Hematopoietic multipotent progenitor cell treated with erythropoietin and hydrocortisone succinate and interleukin-3 and kit ligand, for 6 days (in vitro differentiated cells): ENCODE measurements at regions not wholly inside any gene's neighbourhood (a gene's known extent, or its start where the extent isn't known, plus 50 kb on each side); places are given as distances from the start of the nearest gene placed in this dataset.

Experiments
- DNase-seq: peaks from one replicate; pipeline ENCODE4 v3.0.0-alpha.2; 2015

GRCh38 chr22:22092101-22092500 is 109.5 kb upstream of the TOP3B start:
- DNase-seq, result no peak

- no peak for DNase-seq
These were observed 108.9 kb upstream of the TOP3B start for GRCh38 chr22:22091400-22091878.

- no peak for DNase-seq
These were observed 108.2 kb upstream of the TOP3B start for GRCh38 chr22:22090650-22091399.

- DNase-seq, result no peak
These were observed 107.1 kb upstream of the TOP3B start for GRCh38 chr22:22089459-22090308.

GRCh38 chr22:22088658-22089458 is 106.3 kb upstream of the TOP3B start:
- no peak for DNase-seq

- no peak for DNase-seq
These were observed 105.5 kb upstream of the TOP3B start for GRCh38 chr22:22087854-22088657.

GRCh38 chr22:22086501-22087158 is 104.0 kb upstream of the TOP3B start:
- no peak for DNase-seq

GRCh38 chr22:22085702-22086500 is 103.3 kb upstream of the TOP3B start:
- DNase-seq, result no peak

- DNase-seq, result no peak
These were observed 101.6 kb upstream of the TOP3B start for GRCh38 chr22:22084089-22084711.

- DNase-seq, result no peak
These were observed 100.4 kb upstream of the TOP3B start for GRCh38 chr22:22082960-22083359.

GRCh38 chr22:22082229-22082835 is 99.7 kb upstream of the TOP3B start:
- no peak for DNase-seq

GRCh38 chr22:22080270-22080669 is 97.7 kb upstream of the TOP3B start:
- DNase-seq, result no peak

- no peak for DNase-seq
These were observed 97.0 kb upstream of the TOP3B start for GRCh38 chr22:22079404-22080148.

- DNase-seq, result no peak
These were observed 95.7 kb upstream of the TOP3B start for GRCh38 chr22:22078329-22078728.

- no peak for DNase-seq
These were observed 94.5 kb upstream of the TOP3B start for GRCh38 chr22:22076932-22077703.

- DNase-seq, result no peak
These were observed 93.8 kb upstream of the TOP3B start for GRCh38 chr22:22076361-22076760.

GRCh38 chr22:22075382-22076163 is 93.0 kb upstream of the TOP3B start:
- no peak for DNase-seq
